Natural killer cell (primary cell): ENCODE measurements at regions not wholly inside any gene's neighbourhood (a gene's known extent, or its start where the extent isn't known, plus 50 kb on each side); places are given as distances from the start of the nearest gene placed in this dataset.

Experiments used
- ATAC-seq, 3 donors: fragments of 150-1000 bp in 2 of 3; fragments of 200-7000 bp in 1 of 3; cut with Tn5 transposase; 1 replicate in 1 of 3; 2 replicates in 2 of 3; pipeline ENCODE4 v1.10.0; 2021; ENCODE audit warnings: mild to moderate bottlenecking in 2 of 3, moderate library complexity in 2 of 3
- DNase-seq, 2 donors: peaks; one replicate each; pipeline versions ENCODE4 v3.0.0 to v3.0.0-alpha.2; 2013 to 2021; ENCODE audit warnings: mixed read lengths in 1 of 2
- H3K27ac ChIP-seq: one replicate; pipeline ENCODE4 v1.5.1; 2013; ENCODE audit warnings: mild to moderate bottlenecking, low read length
- H3K27me3 ChIP-seq: one replicate; pipeline ENCODE4 v1.6.1; 2013; ENCODE audit warnings: low read length; ENCODE audit not compliant: control insufficient read depth, insufficient read depth
- H3K36me3 ChIP-seq: one replicate; pipeline ENCODE4 v1.6.1; 2013; ENCODE audit warnings: low read length; ENCODE audit not compliant: control insufficient read depth, insufficient read depth
- H3K4me1 ChIP-seq: one replicate; pipeline ENCODE4 v1.6.1; 2013; ENCODE audit warnings: low read length; ENCODE audit not compliant: control insufficient read depth, insufficient read depth
- H3K4me3 ChIP-seq: one replicate; pipeline ENCODE4 v1.5.1; 2013; ENCODE audit warnings: low read length
- H3K9me3 ChIP-seq: one replicate; pipeline ENCODE4 v1.6.1; 2013; ENCODE audit warnings: low read length; ENCODE audit not compliant: control insufficient read depth, insufficient read depth
- H3K27ac Mint-ChIP-seq, 2 donors: one replicate each; pipeline ENCODE4 v1.8.0; 2022; ENCODE audit warnings: mild to moderate bottlenecking in 2 of 2, mixed read lengths in 2 of 2, moderate library complexity in 1 of 2
- H3K27me3 Mint-ChIP-seq, 2 donors: one replicate each; pipeline ENCODE4 v1.8.0; 2022; ENCODE audit warnings: low read depth in 2 of 2, mixed read lengths in 2 of 2
- H3K36me3 Mint-ChIP-seq: one replicate; pipeline ENCODE4 v1.8.0; 2022; ENCODE audit warnings: mixed read lengths
- H3K4me1 Mint-ChIP-seq, 2 donors: one replicate each; pipeline ENCODE4 v1.8.0; 2022; ENCODE audit warnings: mixed read lengths in 2 of 2
- H3K4me3 Mint-ChIP-seq: one replicate; pipeline ENCODE4 v1.8.0; 2022; ENCODE audit warnings: mild to moderate bottlenecking, moderate library complexity, mixed read lengths
- H3K9me3 Mint-ChIP-seq, 2 donors: one replicate each; pipeline ENCODE4 v1.8.0; 2022; ENCODE audit warnings: mixed read lengths in 2 of 2
- CTCF ChIP-seq: fragments of 200-600 bp; IDR thresholded peaks from one replicate; pipeline ENCODE4 v1.8.0; 2022; ENCODE audit warnings: antibody characterized with exemption
- WGBS: methylation state at CpG from one replicate; pipeline ENCODE4 v1.1.7; 2013; ENCODE audit warnings: missing lambda C conversion rate; ENCODE audit not compliant: insufficient coverage; 5-methylcytosine and 5-hydroxymethylcytosine counted together
- intact Hi-C: fragments of 100-400 bp; cut with micrococcal nuclease; formaldehyde crosslinking; loops from one replicate; pipeline ENCODE4 v1.14.2; 2022

DNA sequence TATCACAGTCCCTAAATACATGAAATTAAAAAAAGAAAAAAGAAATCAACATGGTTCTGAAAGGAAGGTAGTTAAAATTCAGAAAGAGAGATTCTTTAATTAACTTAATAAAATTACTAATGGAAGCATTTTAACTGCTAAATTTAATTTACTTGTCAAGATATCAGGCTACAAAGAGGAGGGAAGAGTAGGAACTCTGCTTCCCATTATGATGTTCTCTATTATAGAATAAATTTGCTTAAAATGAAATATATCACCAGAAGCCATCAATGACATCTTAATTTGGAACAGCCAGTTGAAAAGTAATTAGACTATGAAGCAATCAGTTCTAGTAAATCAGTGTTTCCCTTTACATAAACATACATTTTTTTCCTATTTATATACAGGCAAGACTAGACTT is 611.8 kb upstream of the FANCL start:
- intact Hi-C loops: no loop called here
- H3K4me1 Mint-ChIP-seq: no peaks in the 10 kb centered on the region

DNA sequence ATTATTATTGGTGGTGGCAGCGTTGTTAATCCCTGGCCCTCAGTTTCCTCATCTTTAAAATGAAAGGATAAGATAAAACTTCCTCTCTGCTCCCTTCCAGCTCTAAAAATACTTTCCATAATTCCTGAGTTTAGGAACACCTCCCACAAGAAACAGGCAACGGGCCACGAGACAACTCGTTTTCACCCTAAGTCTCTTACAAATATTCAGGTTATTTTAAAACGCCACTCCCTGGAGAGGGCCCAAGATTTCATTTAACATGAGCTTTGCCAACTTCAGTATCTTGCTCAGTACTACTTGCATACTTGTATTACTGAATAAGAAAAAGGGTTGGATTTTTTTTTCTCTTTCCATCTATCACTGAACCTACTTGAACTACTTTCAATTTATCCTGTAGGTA is 611.1 kb upstream of the FANCL start:
- H3K4me1 ChIP-seq: no peaks in the 10 kb centered on the region
- no peak overlapping the region for H3K4me3 Mint-ChIP-seq

More for the DNA sequence above, 611.8 kb upstream of the FANCL start:
- H3K4me3 Mint-ChIP-seq: no peak overlapping the region
- H3K36me3 ChIP-seq: no peaks in the 10 kb centered on the region
- ATAC-seq (no peak), DNase-seq (no peak)
- no peaks in the 10 kb centered on the region for H3K36me3 Mint-ChIP-seq
- no peaks in the 10 kb centered on the region for H3K27me3 Mint-ChIP-seq
- H3K27ac Mint-ChIP-seq: no peak overlapping the region
- peaks cover 3 to 6% of the 10 kb centered on the region in 2 donors for H3K9me3 Mint-ChIP-seq
- H3K27me3 ChIP-seq: no peaks in the 10 kb centered on the region
- no peaks in the 10 kb centered on the region for H3K9me3 ChIP-seq
- H3K27ac ChIP-seq: no peak overlapping the region
- H3K4me3 ChIP-seq: no peak overlapping the region
- H3K4me1 ChIP-seq: no peaks in the 10 kb centered on the region
- no peak for TF ChIP-seq CTCF

GRCh38 chr2:58851598-58851997 is 610.5 kb upstream of the FANCL start:
- Mint-ChIP-seq H3K9me3 (peaks cover 0 to 4% of the 10 kb centered on the region in 2 donors), H3K4me1 (no peaks in the 10 kb centered on the region), H3K4me3 (no peak overlapping the region), H3K36me3 (no peaks in the 10 kb centered on the region), H3K27me3 (no peaks in the 10 kb centered on the region), H3K27ac (no peak overlapping the region)
- intact Hi-C loops: no loop called here
- Histone ChIP-seq H3K4me3 (no peak overlapping the region), H3K27ac (no peak overlapping the region), H3K9me3 (no peaks in the 10 kb centered on the region), H3K27me3 (no peaks in the 10 kb centered on the region), H3K4me1 (no peaks in the 10 kb centered on the region), H3K36me3 (no peaks in the 10 kb centered on the region)
- ATAC-seq (no peak), DNase-seq (no peak)
- WGBS: 95% methylated on average over 2 of the region's 2 CpGs
- no peak for TF ChIP-seq CTCF

More for the DNA sequence above, 611.1 kb upstream of the FANCL start:
- TF ChIP-seq CTCF: no peak
- ATAC-seq (no peak), DNase-seq (no peak)
- no peaks in the 10 kb centered on the region for H3K36me3 Mint-ChIP-seq
- H3K36me3 ChIP-seq: no peaks in the 10 kb centered on the region
- H3K4me3 ChIP-seq: no peak overlapping the region
- H3K27me3 ChIP-seq: no peaks in the 10 kb centered on the region
- H3K9me3 Mint-ChIP-seq: peaks cover 3 to 6% of the 10 kb centered on the region in 2 donors
- WGBS: 85% methylated on average over 4 of the region's 5 CpGs
- no peak overlapping the region for H3K27ac ChIP-seq
- intact Hi-C loops: no loop called here
- H3K9me3 ChIP-seq: no peaks in the 10 kb centered on the region
- no peaks in the 10 kb centered on the region for H3K27me3 Mint-ChIP-seq
- no peaks in the 10 kb centered on the region for H3K4me1 Mint-ChIP-seq
- no peak overlapping the region for H3K27ac Mint-ChIP-seq

DNA sequence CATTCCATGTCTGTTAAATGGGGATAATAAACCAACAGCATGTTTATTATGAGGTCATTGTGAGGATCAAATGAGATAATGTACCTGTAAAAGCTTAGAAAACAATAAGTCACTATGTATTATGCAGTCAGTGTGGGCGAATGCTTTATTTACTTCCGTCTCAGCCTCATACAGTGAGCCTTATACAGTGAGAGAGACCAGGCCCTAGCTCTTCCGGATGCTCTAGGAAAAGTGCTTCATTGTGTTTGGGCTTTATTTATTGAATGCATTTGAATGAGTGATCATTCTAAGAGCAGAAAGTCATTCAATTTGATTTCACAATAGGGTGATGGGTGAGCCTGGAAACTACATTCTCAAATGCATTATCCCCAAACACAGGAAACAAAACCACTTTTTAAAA is 603.9 kb upstream of the FANCL start:
- DNase-seq (no peak), ATAC-seq (no peak)
- no peaks in the 10 kb centered on the region for H3K4me1 Mint-ChIP-seq
- peaks cover 0 to 4% of the 10 kb centered on the region in 2 donors for H3K9me3 Mint-ChIP-seq
- no peak overlapping the region for H3K27ac Mint-ChIP-seq
- H3K4me3 Mint-ChIP-seq: no peak overlapping the region
- no peak for TF ChIP-seq CTCF
- intact Hi-C loops: no loop called here
- no peak overlapping the region for H3K27ac ChIP-seq
- H3K27me3 Mint-ChIP-seq: no peaks in the 10 kb centered on the region
- H3K4me3 ChIP-seq: no peak overlapping the region
- 86% methylated on average over 3 of the region's 3 CpGs for WGBS
- no peaks in the 10 kb centered on the region for H3K9me3 ChIP-seq
- H3K4me1 ChIP-seq: no peaks in the 10 kb centered on the region
- H3K36me3 Mint-ChIP-seq: no peaks in the 10 kb centered on the region
- no peaks in the 10 kb centered on the region for H3K36me3 ChIP-seq
- H3K27me3 ChIP-seq: no peaks in the 10 kb centered on the region
